Trophoblast cell (in vitro differentiated cells and primary cell): ENCODE measurements at regions not wholly inside any gene's neighbourhood (a gene's known extent, or its start where the extent isn't known, plus 50 kb on each side); places are given as distances from the start of the nearest gene placed in this dataset.
"Not testable (repeated sequence)": the region's sequence is repeated elsewhere in the genome, so short reads cannot be mapped to it uniquely, and the experiment has no call there.

Experiments used
- DNase-seq, 2 donors: peaks; one replicate each; pipeline ENCODE4 v3.0.0-alpha.2; 2016
- H2AFZ ChIP-seq: 2 replicates; pipeline ENCODE4 v1.6.1; 2013; ENCODE audit warnings: low read length, moderate library complexity, mild to moderate bottlenecking; ENCODE audit not compliant: insufficient read depth, poor library complexity
- H2AK5ac ChIP-seq: 2 replicates; pipeline ENCODE4 v1.6.1; 2013; ENCODE audit warnings: mild to moderate bottlenecking, low read length
- H2BK120ac ChIP-seq: 2 replicates; pipeline ENCODE4 v1.6.1; 2013; ENCODE audit warnings: low read length, mild to moderate bottlenecking, moderate library complexity; ENCODE audit not compliant: insufficient read depth, poor library complexity
- H2BK12ac ChIP-seq: 2 replicates; pipeline ENCODE4 v1.6.1; 2013; ENCODE audit warnings: mild to moderate bottlenecking, low read length, moderate library complexity
- H2BK5ac ChIP-seq: 2 replicates; pipeline ENCODE4 v1.6.1; 2013; ENCODE audit warnings: low read length, low read depth, moderate library complexity, mild to moderate bottlenecking; ENCODE audit not compliant: poor library complexity
- H3K14ac ChIP-seq: 2 replicates; pipeline ENCODE4 v1.6.1; 2013; ENCODE audit warnings: mild to moderate bottlenecking, low read length
- H3K18ac ChIP-seq: 2 replicates; pipeline ENCODE4 v1.6.1; 2013; ENCODE audit warnings: mild to moderate bottlenecking, low read length
- H3K23ac ChIP-seq: 2 replicates; pipeline ENCODE4 v1.6.1; 2013; ENCODE audit warnings: low read length
- H3K27ac ChIP-seq: 2 replicates; pipeline ENCODE4 v1.5.1; 2013; ENCODE audit warnings: low read depth, mild to moderate bottlenecking, inconsistent platforms, low read length, moderate library complexity
- H3K27me3 ChIP-seq: 2 replicates; pipeline ENCODE4 v1.6.1; 2013; ENCODE audit warnings: inconsistent platforms, mild to moderate bottlenecking, low read length, moderate library complexity; ENCODE audit not compliant: insufficient read depth
- H3K36me3 ChIP-seq, 2 experiments: 1 replicate in 1 of 2; 2 replicates in 1 of 2; pipeline ENCODE4 v1.6.1; 2013; ENCODE audit warnings: low read length in 2 of 2, mild to moderate bottlenecking in 2 of 2, moderate library complexity in 1 of 2; ENCODE audit not compliant: insufficient read depth in 2 of 2, control insufficient read depth in 1 of 2
- H3K4ac ChIP-seq: 2 replicates; pipeline ENCODE4 v1.6.1; 2013; ENCODE audit warnings: low read depth, mild to moderate bottlenecking, low read length, moderate library complexity
- H3K4me1 ChIP-seq, 2 experiments: 1 replicate in 1 of 2; 2 replicates in 1 of 2; pipeline ENCODE4 v1.6.1; 2013; ENCODE audit warnings: low read length in 2 of 2, mild to moderate bottlenecking in 2 of 2, moderate library complexity in 1 of 2; ENCODE audit not compliant: insufficient read depth in 2 of 2, control insufficient read depth in 1 of 2
- H3K4me2 ChIP-seq: 2 replicates; pipeline ENCODE4 v1.6.1; 2013; ENCODE audit warnings: inconsistent platforms, mild to moderate bottlenecking, low read length, moderate library complexity
- H3K4me3 ChIP-seq: 2 replicates; pipeline ENCODE4 v1.5.1; 2013; ENCODE audit warnings: mild to moderate bottlenecking, low read depth, low read length, inconsistent platforms
- H3K79me1 ChIP-seq: one replicate; pipeline ENCODE4 v1.6.1; 2013; ENCODE audit warnings: low read length
- H3K79me2 ChIP-seq: 2 replicates; pipeline ENCODE4 v1.6.1; 2013; ENCODE audit warnings: low read length, mild to moderate bottlenecking; ENCODE audit not compliant: control insufficient read depth, insufficient read depth, poor library complexity
- H3K9ac ChIP-seq: 2 replicates; pipeline ENCODE4 v1.6.1; 2013; ENCODE audit warnings: mild to moderate bottlenecking, low read length
- H3K9me3 ChIP-seq: 2 replicates; pipeline ENCODE4 v1.6.1; 2013; ENCODE audit warnings: low read depth, mild to moderate bottlenecking, control low read depth, inconsistent platforms, low read length; ENCODE audit not compliant: insufficient read depth
- H4K12ac ChIP-seq: 2 replicates; pipeline ENCODE4 v1.6.1; 2013; ENCODE audit warnings: low read depth, mild to moderate bottlenecking, low read length, moderate library complexity
- H4K8ac ChIP-seq: 2 replicates; pipeline ENCODE4 v1.6.1; 2013; ENCODE audit warnings: low read depth, mild to moderate bottlenecking, low read length, moderate library complexity
- H4K91ac ChIP-seq: one replicate; pipeline ENCODE4 v1.6.1; 2013; ENCODE audit warnings: low read depth, mild to moderate bottlenecking, low read length, moderate library complexity
- WGBS: extraction: QIAGEN DNeasy Blood & Tissue Kit; methylation state at CpG from one replicate; pipeline ENCODE4 v1.1.7; 2013; ENCODE audit warnings: missing lambda C conversion rate; ENCODE audit not compliant: insufficient read length, insufficient coverage; ENCODE audit errors: extremely low coverage; 5-methylcytosine and 5-hydroxymethylcytosine counted together

GRCh38 chr17:22119016-22119415, 426.7 kb downstream of the KCNJ18 start:
- H3K4me2 ChIP-seq, H3K4me3 ChIP-seq, H2AK5ac ChIP-seq, H2BK120ac ChIP-seq, H3K9ac ChIP-seq, H3K9me3 ChIP-seq, H3K4ac ChIP-seq, H2BK12ac ChIP-seq, H3K79me1 ChIP-seq, H3K27me3 ChIP-seq, H3K36me3 ChIP-seq, H3K4me1 ChIP-seq, H3K27ac ChIP-seq, DNase-seq, H2AFZ ChIP-seq, H2BK5ac ChIP-seq, H3K23ac ChIP-seq, H4K91ac ChIP-seq, H3K79me2 ChIP-seq, H4K8ac ChIP-seq, H3K14ac ChIP-seq, H3K18ac ChIP-seq, H4K12ac ChIP-seq: not testable (repeated sequence)
- no CpG with 5 or more reads among the region's 7 CpGs for whole genome bisulfite sequencing

GRCh38 chr17:22119751-22120150, 427.4 kb downstream of the KCNJ18 start:
- not testable (repeated sequence) for H2BK12ac ChIP-seq, H3K14ac ChIP-seq, DNase-seq, H4K91ac ChIP-seq, H3K27me3 ChIP-seq, H3K79me1 ChIP-seq, H3K79me2 ChIP-seq, H2AK5ac ChIP-seq, H3K36me3 ChIP-seq, H3K4me2 ChIP-seq, H3K9ac ChIP-seq, H2BK120ac ChIP-seq, H3K4ac ChIP-seq, H3K23ac ChIP-seq, H3K18ac ChIP-seq, H2AFZ ChIP-seq, H3K27ac ChIP-seq, H3K4me1 ChIP-seq, H3K4me3 ChIP-seq, H3K9me3 ChIP-seq, H4K12ac ChIP-seq, H4K8ac ChIP-seq, H2BK5ac ChIP-seq
- 100% methylated on average over 2 of the region's 3 CpGs for WGBS

GRCh38 chr17:22123536-22124281, 431.4 kb downstream of the KCNJ18 start:
- DNase-seq: no peak
- no peak overlapping the region for H3K18ac ChIP-seq
- H2AFZ ChIP-seq: no peak overlapping the region

GRCh38 chr17:22128171-22128570, 435.8 kb downstream of the KCNJ18 start:
- H2AK5ac ChIP-seq: no peak overlapping the region
- H3K18ac ChIP-seq: no peak overlapping the region
- no peaks in the 10 kb centered on the region for H3K79me1 ChIP-seq
- no peaks in the 10 kb centered on the region for H3K27me3 ChIP-seq
- H3K4me2 ChIP-seq: no peak overlapping the region
- H2AFZ ChIP-seq: no peak overlapping the region
- H4K12ac ChIP-seq: no peak overlapping the region
- no peaks in the 10 kb centered on the region for H3K9me3 ChIP-seq
- no peak overlapping the region for H2BK5ac ChIP-seq
- WGBS: no CpG with 5 or more reads among the region's 1 CpG
- H3K23ac ChIP-seq: no peak overlapping the region
- no peak overlapping the region for H3K27ac ChIP-seq
- H3K14ac ChIP-seq: no peak overlapping the region
- no peak overlapping the region for H3K9ac ChIP-seq
- H4K8ac ChIP-seq: no peak overlapping the region
- H3K4me1 ChIP-seq: no peaks in the 10 kb centered on the region
- H4K91ac ChIP-seq: no peak overlapping the region
- H2BK120ac ChIP-seq: no peak overlapping the region
- H3K36me3 ChIP-seq: no peaks in the 10 kb centered on the region
- H3K79me2 ChIP-seq: no peaks in the 10 kb centered on the region
- no peak overlapping the region for H3K4ac ChIP-seq
- DNase-seq: no peak
- H2BK12ac ChIP-seq: no peak overlapping the region
- H3K4me3 ChIP-seq: no peak overlapping the region

More at GRCh38 chr17:22123536-22124281, 431.4 kb downstream of the KCNJ18 start:
- Histone ChIP-seq H3K14ac (no peak overlapping the region), H3K4me3 (no peak overlapping the region), H3K27me3 (no peaks in the 10 kb centered on the region), H3K4ac (no peak overlapping the region), H3K27ac (no peak overlapping the region), H3K79me1 (no peaks in the 10 kb centered on the region), H3K9me3 (no peaks in the 10 kb centered on the region), H3K36me3 (no peaks in the 10 kb centered on the region), H4K12ac (no peak overlapping the region), H3K9ac (no peak overlapping the region), H2BK12ac (no peak overlapping the region), H2AK5ac (no peak overlapping the region), H4K91ac (no peak overlapping the region), H2BK120ac (no peak overlapping the region), H2BK5ac (no peak overlapping the region), H3K4me1 (peaks cover 0 to 3% of the 10 kb centered on the region in 2 experiments), H3K4me2 (no peak overlapping the region), H4K8ac (no peak overlapping the region), H3K79me2 (no peaks in the 10 kb centered on the region), H3K23ac (no peak overlapping the region)
- WGBS: no CpG with 5 or more reads among the region's 8 CpGs
